ENCODE measurements at regions not wholly inside any gene's neighbourhood (a gene's known extent, or its start where the extent isn't known, plus 50 kb on each side); places are given as distances from the start of the nearest gene placed in this dataset.

DNA sequence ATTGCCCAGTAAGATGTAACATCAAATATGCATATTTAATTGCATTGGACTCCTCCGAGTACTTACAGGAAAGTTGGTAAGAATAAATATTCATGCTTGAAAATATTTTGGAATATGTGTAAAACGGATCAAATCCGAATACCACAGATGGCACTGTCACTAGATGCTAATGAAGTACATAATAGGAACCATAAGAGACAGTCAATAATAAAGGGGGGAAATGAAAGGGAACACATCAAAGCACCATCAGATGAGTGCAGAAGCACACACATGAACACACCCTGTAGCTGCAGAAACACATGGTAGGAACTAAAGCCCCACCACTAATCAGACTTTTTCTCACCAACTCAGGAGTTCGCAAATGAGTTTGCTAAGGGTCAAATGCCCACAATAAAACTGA lies 52.2 kb upstream of the PAGE5 start:
- TF ChIP-seq POLR2A (IDR thresholded peaks at IDR 0.05): no peak
- TF ChIP-seq CTCF (IDR thresholded peaks at IDR 0.05): no peak
- no peak for TF ChIP-seq POLR2AphosphoS5 (IDR thresholded peaks at IDR 0.05)
- no peak for TF ChIP-seq EP300 (IDR thresholded peaks at IDR 0.05)
